LNCAP (cell line): ENCODE measurements at regions not wholly inside any gene's neighbourhood (a gene's known extent, or its start where the extent isn't known, plus 50 kb on each side); places are given as distances from the start of the nearest gene placed in this dataset.

Experiments used
- TF ChIP-seq, protein P1 (sequence below): fragments of 450-650 bp; IDR thresholded peaks from 2 replicates; pipeline ENCODE4 v1.5.1; 2017; ENCODE audit warnings: mild to moderate bottlenecking

DNA sequence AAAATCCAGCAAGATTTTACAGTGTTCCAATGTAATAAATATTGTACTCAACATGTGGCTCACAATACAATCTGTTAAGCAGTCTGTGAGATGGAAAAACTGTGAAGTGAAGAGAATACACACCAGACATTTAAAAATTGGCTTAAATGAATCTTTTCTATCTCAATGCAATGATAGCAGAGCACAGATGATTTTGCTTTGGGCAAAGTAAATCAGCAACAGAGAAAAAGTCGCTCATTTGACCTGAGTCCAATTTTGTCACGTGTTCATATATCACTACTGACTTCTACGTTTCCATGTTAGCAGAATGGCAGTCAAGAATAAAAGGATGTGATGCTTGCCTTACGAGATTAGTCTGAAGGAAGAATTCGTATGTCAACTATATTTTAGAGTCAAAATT, 506.7 kb downstream of the POM121L12 start:
- TF ChIP-seq, protein P1, sequence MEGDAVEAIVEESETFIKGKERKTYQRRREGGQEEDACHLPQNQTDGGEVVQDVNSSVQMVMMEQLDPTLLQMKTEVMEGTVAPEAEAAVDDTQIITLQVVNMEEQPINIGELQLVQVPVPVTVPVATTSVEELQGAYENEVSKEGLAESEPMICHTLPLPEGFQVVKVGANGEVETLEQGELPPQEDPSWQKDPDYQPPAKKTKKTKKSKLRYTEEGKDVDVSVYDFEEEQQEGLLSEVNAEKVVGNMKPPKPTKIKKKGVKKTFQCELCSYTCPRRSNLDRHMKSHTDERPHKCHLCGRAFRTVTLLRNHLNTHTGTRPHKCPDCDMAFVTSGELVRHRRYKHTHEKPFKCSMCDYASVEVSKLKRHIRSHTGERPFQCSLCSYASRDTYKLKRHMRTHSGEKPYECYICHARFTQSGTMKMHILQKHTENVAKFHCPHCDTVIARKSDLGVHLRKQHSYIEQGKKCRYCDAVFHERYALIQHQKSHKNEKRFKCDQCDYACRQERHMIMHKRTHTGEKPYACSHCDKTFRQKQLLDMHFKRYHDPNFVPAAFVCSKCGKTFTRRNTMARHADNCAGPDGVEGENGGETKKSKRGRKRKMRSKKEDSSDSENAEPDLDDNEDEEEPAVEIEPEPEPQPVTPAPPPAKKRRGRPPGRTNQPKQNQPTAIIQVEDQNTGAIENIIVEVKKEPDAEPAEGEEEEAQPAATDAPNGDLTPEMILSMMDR = no peak
